ENCODE measurements at regions not wholly inside any gene's neighbourhood (a gene's known extent, or its start where the extent isn't known, plus 50 kb on each side); places are given as distances from the start of the nearest gene placed in this dataset.
A peak's percentile ranks its signal among the peaks of the same experiment; 100 is the strongest.

DNA sequence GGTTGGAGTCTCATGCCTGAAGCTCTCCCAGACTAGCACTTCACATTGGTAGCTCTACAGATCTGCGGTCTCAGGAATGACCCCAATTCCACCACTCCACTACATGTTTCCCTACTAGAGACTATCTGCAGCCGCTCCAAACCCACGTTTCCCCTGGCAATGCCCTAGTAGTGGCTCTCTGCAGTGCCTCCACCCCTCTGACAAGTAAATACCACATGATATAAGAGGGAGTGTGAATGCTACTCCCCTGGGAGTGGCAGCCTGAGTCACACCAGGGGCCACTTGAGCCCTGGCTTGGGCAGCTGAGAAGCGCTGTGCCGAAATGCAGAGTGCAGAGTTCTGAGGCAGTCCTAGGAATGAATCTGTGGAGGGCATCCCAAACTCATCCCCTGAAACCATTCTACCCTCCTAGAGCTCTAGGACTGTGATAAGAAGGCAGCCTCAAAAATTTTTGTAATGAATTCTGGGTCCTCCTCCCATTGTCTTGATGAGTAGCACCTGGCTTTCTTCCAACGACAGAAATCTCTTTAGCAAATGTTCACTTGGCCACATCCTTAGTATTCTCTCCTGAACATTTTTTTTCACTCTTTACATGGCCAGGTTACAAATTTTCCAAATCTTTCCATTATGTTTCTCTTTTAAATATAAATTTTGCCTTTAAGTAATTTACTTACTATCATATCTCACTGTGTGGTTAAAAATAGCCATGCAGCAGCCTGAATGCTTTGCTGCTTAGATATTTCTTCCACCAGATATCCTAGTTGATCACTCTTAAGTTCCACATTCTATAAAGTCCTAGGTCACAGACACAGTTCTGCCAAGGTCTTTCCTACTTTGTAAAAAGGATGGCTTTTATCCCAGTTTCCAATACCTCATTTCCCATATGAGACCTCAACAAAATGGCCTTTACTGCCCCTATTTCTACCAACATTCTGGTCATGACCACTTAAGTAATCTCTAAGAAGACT lies 160.2 kb upstream of the CPEB2 start:
- Histone ChIP-seq H3K4me1 (replicated peaks; ENCODE audit: insufficient read depth) (0 out of 2 replicates have a peak, but pooled peaks cover 6% of the 10 kb centered on the region), H3K36me3 (ENCODE audit: low read depth) (no peaks in the 10 kb centered on the region), H3K27ac (no peak overlapping the region), H3F3A (ENCODE audit: insufficient read depth, low read depth) (no peaks in the 10 kb centered on the region), H3K9me3 (ENCODE audit: insufficient read depth, low read depth) (no peaks in the 10 kb centered on the region), H4K20me1 (ENCODE audit: insufficient read depth) (no peaks in the 10 kb centered on the region), H3K27me3 (ENCODE audit: insufficient read depth, low read depth) (no peaks in the 10 kb centered on the region), H3K9me2 (ENCODE audit: insufficient read depth) (no peaks in the 10 kb centered on the region), H3K4me3 (no peak overlapping the region), H3K4me2 (no peak overlapping the region), H2AFZ (no peak overlapping the region), H3K79me2 (ENCODE audit: low read depth) (no peaks in the 10 kb centered on the region)
- ChIA-PET POLR2A (ENCODE audit: unreplicated experiment) (no interaction called here), CTCF (no interaction called here)
- TF ChIP-seq, protein P1, sequence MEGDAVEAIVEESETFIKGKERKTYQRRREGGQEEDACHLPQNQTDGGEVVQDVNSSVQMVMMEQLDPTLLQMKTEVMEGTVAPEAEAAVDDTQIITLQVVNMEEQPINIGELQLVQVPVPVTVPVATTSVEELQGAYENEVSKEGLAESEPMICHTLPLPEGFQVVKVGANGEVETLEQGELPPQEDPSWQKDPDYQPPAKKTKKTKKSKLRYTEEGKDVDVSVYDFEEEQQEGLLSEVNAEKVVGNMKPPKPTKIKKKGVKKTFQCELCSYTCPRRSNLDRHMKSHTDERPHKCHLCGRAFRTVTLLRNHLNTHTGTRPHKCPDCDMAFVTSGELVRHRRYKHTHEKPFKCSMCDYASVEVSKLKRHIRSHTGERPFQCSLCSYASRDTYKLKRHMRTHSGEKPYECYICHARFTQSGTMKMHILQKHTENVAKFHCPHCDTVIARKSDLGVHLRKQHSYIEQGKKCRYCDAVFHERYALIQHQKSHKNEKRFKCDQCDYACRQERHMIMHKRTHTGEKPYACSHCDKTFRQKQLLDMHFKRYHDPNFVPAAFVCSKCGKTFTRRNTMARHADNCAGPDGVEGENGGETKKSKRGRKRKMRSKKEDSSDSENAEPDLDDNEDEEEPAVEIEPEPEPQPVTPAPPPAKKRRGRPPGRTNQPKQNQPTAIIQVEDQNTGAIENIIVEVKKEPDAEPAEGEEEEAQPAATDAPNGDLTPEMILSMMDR (conservative IDR thresholded peaks at IDR 0.05) = no peak
- TF ChIP-seq EZH2 (IDR thresholded peaks at IDR 0.05; ENCODE audit: low read depth) = no peak
- peak in 1 of 2 experiments; percentile 55 for DNase-seq
- intact Hi-C loops (cut with micrococcal nuclease; ENCODE audit: unreplicated experiment) = no loop called here
- no TSS peak for BruUV-seq (replicated peaks)

DNA sequence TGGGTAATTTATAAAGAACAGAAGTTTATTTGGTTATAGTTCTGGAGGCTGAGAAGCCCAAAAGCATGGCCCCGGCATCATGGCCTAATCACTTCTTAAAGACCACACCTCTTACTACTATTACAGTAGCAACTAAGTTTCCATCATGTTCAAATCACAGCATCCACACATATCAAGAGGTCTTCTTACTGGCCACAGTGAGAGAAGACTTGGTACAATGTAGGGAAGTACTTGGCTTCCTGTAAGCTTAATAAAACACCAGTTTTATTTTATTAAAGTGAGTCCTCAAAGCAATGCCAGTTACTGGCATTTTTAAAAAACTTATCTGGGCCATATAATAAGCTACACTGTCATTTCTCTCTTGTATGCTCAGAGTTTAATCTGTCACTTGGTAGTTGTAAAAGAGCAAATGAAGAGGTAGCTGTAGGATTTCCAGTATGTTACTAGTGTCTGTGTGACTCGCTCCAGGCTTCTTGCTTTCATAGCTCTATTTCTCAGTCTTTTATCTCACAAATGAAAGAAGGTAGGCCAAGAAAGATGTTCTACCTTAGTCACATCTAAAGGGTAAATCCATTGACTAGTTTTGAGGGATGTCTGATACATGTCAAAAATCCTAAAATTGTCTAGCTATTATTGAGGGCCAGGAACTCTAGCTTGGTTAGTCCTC lies 159.2 kb upstream of the CPEB2 start:
- no peak overlapping the region for H3K27ac ChIP-seq
- BruUV-seq (replicated peaks) = no TSS peak
- 0 out of 2 replicates have a peak, but pooled peaks cover 6% of the 10 kb centered on the region for H3K4me1 ChIP-seq (replicated peaks; ENCODE audit: insufficient read depth)
- H2AFZ ChIP-seq = no peak overlapping the region
- no peaks in the 10 kb centered on the region for H3K79me2 ChIP-seq (ENCODE audit: low read depth)
- no peaks in the 10 kb centered on the region for H3K9me3 ChIP-seq (ENCODE audit: insufficient read depth, low read depth)
- no peak for TF ChIP-seq EZH2 (IDR thresholded peaks at IDR 0.05; ENCODE audit: low read depth)
- TF ChIP-seq, protein P1 (conservative IDR thresholded peaks at IDR 0.05) = no peak
- no peaks in the 10 kb centered on the region for H3F3A ChIP-seq (ENCODE audit: insufficient read depth, low read depth)
- H4K20me1 ChIP-seq (ENCODE audit: insufficient read depth) = no peaks in the 10 kb centered on the region
- no peak overlapping the region for H3K4me3 ChIP-seq
- DNase-seq = no peak
- no peaks in the 10 kb centered on the region for H3K36me3 ChIP-seq (ENCODE audit: low read depth)
- H3K9me2 ChIP-seq (ENCODE audit: insufficient read depth) = no peaks in the 10 kb centered on the region
- H3K27me3 ChIP-seq (ENCODE audit: insufficient read depth, low read depth) = no peaks in the 10 kb centered on the region
- ChIA-PET CTCF (no interaction called here), POLR2A (ENCODE audit: unreplicated experiment) (interaction anchor here (0.6 to 0.7 kb wide), 2 partner anchors 13 to 1201 kb away, joined by 4 to 5 read pairs; no protein-coding TSS in a partner anchor)
- intact Hi-C loops (cut with micrococcal nuclease; ENCODE audit: unreplicated experiment) = no loop called here
- H3K4me2 ChIP-seq = no peak overlapping the region

- no peaks in the 10 kb centered on the region for H3F3A ChIP-seq (ENCODE audit: insufficient read depth, low read depth)
- CTCF ChIA-PET = no interaction called here
- DNase-seq = no peak
- BruUV-seq (replicated peaks) = no TSS peak
- no peak overlapping the region for H3K4me3 ChIP-seq
- no peak overlapping the region for H3K4me2 ChIP-seq
- no peaks in the 10 kb centered on the region for H3K27me3 ChIP-seq (ENCODE audit: insufficient read depth, low read depth)
- no peaks in the 10 kb centered on the region for H3K9me2 ChIP-seq (ENCODE audit: insufficient read depth)
- H3K36me3 ChIP-seq (ENCODE audit: low read depth) = no peaks in the 10 kb centered on the region
- intact Hi-C loops (cut with micrococcal nuclease; ENCODE audit: unreplicated experiment) = no loop called here
- H2AFZ ChIP-seq = no peak overlapping the region
- H3K27ac ChIP-seq = no peak overlapping the region
- no peaks in the 10 kb centered on the region for H3K79me2 ChIP-seq (ENCODE audit: low read depth)
- TF ChIP-seq, protein P1 (conservative IDR thresholded peaks at IDR 0.05) = no peak
- no peak for TF ChIP-seq EZH2 (IDR thresholded peaks at IDR 0.05; ENCODE audit: low read depth)
- POLR2A ChIA-PET (ENCODE audit: unreplicated experiment) = interaction anchor here (0.6 kb wide), 1 partner anchor 1202 kb away, joined by 5 read pairs; no protein-coding TSS in a partner anchor
- no peaks in the 10 kb centered on the region for H4K20me1 ChIP-seq (ENCODE audit: insufficient read depth)
- H3K9me3 ChIP-seq (ENCODE audit: insufficient read depth, low read depth) = no peaks in the 10 kb centered on the region
- H3K4me1 ChIP-seq (replicated peaks; ENCODE audit: insufficient read depth) = 0 out of 2 replicates have a peak, but pooled peaks cover 6% of the 10 kb centered on the region
These were observed 158.2 kb upstream of the CPEB2 start for GRCh38 chr4:14844061-14844460.
